ENCODE measurements at regions not wholly inside any gene's neighbourhood (a gene's known extent, or its start where the extent isn't known, plus 50 kb on each side); places are given as distances from the start of the nearest gene placed in this dataset.
"Not testable (repeated sequence)": the region's sequence is repeated elsewhere in the genome, so short reads cannot be mapped to it uniquely, and the experiment has no call there.

DNA sequence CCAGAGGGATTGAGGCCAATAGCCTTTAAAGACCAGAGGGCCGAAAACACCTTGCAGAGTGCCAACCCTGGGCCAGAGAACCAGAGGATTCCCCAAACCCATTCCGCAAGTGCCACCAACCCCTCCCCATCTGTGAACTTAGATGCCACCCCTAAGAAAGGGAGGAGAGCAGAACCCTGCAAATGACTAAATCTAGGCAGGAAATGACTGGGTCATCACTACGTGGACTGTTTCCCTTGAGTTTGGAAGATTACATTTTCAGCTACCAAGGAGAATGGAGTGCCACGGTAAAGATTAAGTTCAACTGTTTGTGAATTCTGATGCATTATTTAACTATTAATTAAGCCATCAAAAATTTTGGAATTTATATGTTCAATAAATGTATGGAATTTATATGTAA, 142.8 kb downstream of the ENC1 start:
- no peak for DNase-seq

DNA sequence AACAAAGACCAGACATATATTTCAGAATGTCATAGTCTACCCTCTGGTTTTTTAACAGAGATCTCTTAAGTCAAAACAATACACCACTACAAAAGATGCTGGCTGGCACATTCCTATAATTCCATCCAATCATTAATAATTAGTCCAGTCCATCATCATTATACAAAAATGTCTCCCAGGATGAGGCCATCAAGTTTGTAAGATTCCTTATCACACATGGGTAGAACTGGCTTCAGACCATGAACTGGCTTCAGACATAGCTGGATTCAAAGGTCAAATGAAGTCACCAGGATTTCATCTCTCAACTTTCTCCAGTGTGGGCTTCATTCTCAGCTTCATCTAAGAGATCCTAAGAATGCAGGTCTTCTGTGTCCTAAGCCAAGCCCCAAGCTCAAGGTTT, 147.1 kb downstream of the ENC1 start:
- DNase-seq: no peak

DNA sequence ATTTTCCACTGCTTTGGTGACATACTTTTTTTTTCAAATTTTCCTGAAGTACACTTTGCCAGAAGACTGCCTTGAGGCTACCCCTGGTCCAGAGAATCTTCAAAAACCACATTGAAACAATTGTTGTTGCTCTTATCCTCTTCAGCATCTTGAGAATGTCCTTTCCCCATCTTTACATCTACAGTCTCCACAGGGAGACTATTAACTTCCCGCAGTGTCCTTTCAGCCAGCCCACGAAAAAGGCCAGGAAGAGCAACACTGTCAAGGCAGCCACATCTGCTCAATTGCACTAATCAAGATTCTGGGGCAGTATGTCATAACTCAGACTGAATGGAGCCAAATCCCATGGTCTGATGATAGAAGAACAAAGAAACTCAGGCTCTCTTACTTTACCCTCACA, 148.3 kb downstream of the ENC1 start:
- DNase-seq: no peak

DNA sequence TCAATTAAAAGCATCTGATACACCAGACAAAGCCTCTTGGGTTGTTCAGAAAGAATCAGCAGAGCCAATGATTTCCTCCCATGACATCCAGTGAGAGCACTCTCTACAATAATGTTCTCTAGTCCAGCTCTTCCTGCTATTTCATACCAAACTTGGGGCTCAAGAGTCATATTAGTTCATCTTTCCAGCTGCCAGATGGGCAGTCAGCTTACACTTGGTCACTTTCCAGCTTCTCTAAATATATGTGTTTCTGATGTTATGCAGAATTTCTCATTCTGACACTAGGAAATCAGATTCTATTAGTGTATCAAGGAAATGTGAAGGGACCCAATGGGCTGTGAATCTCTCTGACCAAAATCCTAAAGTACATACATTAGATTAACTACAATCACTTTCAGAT, 148.9 kb downstream of the ENC1 start:
- no peak for DNase-seq

DNA sequence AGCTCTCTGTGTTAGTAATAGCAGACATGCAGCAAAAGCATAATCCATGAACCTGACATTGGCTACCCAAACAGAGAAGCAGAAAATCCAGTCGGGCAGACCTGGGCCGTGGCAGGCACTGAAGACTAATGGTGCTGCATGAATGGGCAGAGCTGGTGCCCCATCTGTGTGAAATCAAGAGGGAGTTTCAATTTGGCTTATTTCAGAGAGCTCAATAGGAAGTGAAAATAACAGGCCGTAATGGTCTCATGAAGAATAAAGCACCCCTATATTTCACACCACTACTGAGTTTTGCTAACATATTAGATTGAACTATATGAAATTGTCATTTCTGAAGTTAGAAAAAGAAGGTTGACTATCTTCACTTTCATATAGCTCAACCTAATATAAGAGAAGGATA, 149.7 kb downstream of the ENC1 start:
- no peak for DNase-seq

DNA sequence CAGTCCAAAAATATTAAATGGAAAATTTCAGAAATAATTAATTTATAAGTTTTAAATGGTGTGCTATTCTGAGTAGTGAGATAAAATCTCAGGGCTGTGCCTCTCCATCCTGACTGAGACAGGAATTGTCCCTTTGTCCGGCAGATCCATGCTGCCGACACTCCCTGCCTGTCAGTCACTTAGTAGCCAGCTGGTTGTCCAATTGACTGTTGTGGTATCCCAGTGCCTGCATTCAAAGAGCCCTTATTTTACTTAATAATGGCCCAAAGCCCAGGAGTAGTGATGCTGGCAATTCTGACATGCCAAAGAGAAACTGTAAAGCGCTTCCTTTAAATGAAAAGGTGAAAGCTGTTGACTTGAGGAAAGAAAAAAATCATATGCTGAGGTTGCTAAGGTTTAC, 157.5 kb downstream of the ENC1 start:
- DNase-seq: no peak

DNA sequence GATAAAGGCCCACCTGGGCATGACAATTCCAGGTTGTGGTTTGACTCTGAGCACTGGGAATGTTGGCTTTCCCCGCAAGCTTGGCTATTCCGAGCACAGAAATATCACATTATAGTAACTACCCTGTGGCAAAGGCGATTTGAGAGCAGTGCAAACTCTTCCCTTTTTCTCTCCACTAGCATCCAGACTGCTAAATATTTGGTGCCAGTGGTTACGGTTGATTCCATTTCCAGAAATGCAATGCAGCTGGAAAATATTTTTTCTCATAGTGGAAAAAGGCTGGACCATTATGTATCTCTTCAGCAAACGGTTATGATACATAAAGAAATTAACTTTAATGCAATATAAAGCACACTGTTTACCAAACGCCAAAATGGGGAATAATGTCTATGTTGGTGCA, 158.0 kb downstream of the ENC1 start:
- no peak for DNase-seq

DNA sequence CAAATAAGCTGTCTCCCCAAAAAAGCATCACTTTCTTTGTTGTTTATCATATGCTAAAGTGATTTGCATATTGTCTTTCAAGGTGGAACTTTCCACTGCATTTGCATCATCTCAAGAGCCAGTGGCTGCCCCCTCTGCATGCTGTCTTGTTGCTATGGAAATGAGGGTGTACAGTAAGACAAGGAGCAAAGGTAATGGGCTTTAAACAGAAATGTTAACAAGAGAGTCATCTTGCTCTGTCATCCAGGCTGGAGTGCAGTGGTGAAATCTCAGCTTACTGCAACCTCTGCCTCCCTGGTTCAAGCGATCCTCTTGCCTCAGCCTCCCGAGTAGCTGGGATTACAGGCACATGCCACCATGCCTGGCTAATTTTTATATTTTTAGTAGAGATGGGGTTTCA, 159.2 kb downstream of the ENC1 start:
- not testable (repeated sequence) for DNase-seq

DNA sequence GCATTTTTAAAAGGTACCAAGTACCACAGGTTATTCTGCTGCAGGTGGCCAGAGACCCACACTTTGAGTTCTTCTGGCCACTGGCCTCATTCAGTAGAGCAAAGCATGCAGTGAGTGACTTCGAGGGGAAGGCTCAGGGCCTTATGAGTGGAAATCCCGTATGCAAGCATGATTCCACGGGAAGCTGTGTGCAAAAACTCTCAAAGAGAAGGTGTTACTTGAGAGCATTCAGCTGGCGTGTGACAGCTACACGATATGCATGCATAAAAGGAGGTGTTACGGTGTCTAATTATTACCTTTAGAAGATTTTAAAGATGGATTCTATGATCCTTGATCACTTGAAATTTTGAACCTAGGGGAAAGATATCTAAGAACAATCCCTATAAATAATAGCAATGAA, 160.3 kb downstream of the ENC1 start:
- DNase-seq: no peak

DNA sequence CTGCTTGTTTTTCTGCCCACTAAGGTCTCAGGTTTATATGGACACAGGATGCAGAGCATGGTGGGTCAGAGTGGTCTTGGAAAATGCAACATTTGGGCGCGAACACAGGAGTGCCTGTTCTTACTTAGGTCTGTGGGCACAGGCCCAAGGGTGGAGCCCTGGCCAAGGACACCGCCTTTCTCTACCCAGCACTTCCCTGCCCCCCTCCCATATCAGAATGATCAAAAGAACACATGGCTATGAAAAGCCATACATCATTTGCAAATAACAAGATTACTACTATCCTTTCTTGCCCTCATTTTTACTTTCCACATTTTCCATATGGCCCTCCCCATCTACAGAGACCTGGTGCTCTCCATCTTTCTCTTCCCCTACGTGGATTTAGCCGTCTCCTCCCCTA, 162.2 kb downstream of the ENC1 start:
- no peak for DNase-seq

DNA sequence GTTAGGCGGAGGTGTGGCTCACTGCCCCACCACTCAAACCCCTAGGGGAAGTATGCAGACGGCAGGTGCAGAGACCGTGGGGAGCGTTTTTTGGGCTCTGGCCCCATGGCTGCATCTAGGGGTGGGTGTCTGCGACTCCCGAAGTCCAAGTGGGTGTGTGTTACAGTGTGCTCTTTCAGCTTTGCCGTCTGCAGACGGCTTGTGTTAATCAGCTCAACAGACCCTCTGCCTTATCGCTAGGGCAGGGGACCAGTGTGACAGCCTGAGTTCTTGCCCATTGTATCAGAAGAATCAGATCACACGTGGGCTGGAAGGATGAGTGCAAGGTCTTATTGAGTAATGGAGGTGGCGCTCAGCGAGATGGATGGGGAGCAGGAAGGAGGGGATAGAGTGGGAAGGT, 162.8 kb downstream of the ENC1 start:
- no peak for DNase-seq

DNA sequence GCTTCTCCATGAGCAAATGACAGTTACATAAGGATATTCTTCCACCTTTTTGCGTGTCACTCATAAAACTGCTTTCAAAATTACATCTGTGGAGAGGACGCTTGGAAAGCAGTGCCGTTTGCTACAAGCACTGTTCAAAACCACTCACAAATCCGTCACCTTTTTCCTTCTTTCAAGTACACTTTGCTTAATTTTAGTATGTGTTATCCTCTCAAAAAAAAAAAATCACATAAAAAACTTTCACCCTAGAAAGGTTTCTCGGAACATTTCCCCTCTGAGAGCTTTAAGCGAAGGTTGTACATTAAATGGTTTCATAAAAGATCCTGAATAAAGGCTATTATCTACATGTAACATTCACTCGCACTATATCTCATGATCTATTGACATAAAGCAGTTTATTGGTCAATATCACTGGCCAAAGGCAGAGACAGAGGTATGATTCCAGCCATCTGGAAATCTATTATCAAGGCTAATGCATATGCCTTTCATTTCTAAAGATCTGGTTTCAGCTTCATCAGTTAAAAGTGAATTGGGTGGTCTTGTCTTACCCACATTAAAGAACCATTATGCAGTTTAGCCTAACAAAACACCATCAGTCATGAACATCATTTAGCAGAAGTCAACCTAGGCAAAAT, 163.6 kb downstream of the ENC1 start:
- DNase-seq: no peak

DNA sequence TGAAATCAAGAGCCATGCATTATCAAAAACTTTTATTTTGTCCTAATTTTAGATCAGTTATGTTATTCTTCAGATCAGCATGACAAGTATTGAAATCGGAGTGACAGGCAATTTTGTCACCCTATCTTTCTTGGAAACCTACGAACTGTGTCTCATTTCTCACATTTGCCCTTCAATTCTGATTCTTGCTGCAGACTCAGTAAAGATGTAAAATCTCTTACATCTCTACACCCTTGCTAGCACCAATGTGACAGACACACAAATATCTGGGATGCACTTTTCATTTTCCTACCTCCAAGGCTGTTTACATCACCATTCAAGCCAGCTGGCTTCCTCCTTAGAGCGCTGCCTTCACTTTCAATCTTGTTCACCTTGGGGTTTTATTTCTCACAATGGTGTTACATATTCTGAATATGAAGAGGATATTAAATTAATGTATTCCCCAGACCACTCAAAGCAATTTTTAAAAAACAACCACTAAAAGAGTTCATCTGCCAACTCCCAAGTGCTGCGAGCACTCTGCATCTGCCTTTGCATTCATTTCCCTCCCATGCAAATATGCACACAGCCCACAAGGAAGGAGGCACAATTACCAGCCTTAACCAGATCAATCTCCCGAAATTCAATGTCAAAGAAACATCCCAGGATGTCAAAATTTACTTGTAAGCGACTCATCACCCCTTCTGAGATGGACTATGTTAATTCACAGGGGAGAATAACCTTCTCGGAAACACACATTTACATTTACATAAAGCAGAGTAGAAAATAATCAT, 164.3 kb downstream of the ENC1 start:
- DNase-seq: no peak

DNA sequence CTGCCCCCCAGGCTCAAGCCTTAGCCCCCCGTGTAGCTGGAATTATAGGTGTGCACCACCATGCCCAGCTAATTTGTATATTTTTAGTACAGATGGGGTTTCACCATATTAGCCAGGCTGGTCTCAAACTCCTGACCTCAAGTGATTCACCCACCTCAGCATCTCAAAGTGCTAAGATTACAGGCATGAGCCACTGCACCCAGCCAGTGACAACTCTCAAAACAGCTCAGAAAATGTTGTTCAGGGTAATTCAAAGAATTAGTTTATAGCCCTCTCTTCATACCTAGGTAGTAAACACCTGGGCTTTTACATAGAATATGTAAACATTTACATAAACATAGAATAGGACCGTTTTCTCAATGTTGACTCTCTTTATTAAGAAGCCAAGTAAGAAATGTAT, 168.7 kb downstream of the ENC1 start:
- no peak for DNase-seq

DNA sequence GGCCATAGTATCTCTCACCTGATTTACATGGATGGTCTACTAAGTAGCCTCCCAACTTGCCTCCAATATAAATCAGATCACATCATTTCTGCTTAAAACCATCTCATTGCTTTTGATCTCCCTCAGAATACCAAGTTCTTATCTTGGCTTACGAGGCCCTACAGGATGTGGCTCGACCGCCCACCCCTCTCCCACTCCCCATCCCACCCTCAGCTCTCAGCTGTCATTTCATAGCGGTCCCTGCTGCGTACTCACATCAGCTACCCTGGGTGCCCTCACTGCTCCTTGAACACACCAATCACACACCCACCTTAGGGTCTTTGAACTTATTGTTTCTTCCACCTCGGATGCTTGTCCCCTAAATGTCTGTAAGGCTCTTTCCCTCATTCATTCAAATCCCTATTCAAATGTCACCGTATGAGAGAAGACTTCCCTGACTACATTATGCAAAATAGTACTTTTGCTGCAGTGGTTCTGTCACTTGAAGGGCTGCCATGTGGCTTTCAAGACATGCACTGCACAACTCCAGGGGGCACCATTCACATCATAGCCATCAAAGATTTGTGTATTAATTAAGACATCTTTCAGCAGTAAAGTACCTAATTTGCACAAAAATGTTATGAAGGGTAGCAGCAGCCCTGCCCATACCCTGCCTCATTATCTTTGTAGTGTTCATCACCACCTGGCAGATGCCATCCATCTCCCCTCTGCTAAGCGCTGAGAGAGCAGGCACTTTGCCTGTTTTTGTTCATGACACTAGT, 171.1 kb downstream of the ENC1 start:
- no peak for DNase-seq

DNA sequence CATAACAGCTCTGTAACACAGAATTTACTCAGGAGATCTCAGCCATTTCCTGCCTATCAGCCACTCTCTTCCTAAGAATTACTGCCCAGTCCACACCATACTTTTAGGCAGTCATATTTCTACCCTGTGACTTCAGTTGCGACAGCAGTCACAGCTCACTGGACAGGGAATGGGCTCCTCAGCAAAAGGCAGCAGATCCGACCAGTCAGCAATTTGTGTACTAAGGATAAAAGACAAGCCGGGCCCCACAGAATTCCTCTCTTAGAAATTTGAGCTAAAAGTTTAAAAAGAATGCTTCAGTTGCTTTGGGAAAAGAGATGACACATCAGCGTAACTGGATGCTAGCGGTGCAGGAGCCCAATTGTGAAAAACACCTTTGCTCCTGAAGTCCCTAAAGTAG, 172.1 kb downstream of the ENC1 start:
- no peak for DNase-seq

DNA sequence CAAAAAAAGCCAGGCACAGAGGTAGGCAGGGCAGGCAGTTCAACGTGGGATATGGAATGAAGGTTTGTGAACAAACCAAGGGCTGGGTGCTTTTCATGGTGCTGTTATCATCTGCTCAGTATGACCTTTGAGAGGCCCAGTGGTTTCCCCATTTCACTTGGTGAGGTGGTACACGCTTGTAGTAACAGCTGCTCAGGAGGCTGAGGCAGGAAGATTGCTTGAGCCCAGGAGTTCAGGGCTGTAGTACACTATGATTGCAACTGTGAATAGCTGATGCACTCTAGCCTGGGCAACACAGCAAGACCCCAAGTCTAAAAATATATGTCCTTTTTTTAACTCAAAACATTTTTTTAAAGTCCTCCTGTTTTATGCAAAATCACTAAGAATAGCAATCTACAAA, 174.8 kb downstream of the ENC1 start:
- no peak for DNase-seq

DNA sequence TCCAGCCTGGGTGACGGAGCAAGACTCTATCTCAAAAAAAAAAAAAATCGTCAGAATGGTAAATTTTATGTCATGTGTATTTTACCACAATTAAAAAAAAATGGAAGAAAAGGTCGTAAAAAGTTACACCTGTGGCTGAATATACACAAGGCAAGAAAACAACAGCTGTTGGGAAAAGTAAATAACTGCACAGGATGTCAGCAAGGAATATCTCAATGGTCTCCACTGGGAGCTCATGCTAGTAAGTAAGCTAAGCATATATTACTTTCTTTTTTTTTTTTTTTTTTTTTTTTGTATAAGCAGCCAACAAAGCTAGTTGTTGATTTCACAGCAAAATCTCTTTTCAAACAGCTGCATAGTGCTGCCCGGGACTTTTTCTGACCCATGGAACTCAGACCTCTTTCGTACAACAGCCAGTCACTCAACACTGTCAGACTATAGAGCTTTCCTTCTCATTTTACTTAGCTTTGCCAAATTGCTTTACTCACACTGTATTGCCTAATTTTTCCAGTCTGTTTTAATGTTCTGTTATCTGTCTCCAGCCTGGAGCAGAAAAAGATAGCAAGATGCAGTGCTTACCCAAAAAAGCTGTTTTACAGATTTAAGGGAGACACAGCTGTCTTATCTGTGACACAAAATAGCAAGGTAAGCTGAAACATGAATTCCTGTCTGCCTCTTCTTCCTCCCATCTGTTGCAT, 175.9 kb downstream of the ENC1 start:
- DNase-seq: no peak

DNA sequence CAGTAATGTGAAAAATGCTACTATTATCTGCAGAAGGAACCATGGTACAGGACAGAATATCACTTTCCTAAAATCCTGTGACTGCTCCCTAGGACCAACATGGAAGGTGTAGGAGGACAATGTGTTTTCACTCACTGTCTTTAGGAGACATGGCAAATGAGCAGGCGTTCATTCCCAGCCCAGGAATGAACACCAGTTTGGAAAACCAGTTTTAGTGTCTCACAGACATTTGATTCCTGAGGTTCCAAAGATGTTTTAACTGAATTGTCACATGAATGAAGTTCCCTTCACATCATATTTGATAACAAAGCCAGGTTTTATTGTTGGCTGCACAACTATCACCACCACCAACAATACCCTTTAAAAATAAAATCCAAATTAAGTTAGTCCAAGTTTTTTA, 178.2 kb downstream of the ENC1 start:
- DNase-seq: no peak

DNA sequence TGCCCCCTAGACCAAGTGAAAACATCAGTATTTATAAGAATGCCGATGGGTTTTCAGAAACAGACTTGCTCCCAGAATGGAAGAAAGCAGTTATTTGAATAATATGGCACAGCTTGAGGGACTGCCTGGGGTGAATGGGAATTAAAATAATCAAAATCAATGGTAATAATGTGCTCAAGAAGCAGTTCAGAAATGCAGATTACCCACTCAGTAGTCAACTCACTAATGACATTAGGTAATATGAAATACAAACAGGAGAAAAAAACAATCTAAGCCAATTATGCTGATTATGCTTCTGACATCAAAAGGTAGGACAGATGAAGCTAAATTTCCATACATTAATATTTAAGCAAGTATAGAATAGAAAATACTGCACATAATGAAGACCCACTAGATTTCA, 179.3 kb downstream of the ENC1 start:
- no peak for DNase-seq

DNA sequence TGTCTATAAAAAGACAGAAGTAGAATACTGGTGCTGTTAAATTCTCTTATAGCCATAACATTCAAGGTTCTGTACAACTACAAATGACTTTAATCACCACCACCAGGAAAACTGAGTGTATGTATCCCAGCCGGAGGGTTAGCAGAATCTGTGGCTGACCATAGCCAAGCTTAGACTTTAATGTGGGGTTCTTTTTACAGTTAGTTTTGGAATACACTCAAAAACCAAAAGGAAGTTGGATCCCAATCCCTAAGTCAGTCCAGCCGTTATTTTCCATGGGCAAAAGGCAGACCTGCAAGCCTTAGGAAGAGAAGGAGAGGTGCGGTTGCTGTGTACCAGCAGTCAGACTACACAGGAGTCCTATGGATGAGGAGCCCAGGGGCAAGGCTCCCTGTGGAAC, 179.8 kb downstream of the ENC1 start:
- no peak for DNase-seq

DNA sequence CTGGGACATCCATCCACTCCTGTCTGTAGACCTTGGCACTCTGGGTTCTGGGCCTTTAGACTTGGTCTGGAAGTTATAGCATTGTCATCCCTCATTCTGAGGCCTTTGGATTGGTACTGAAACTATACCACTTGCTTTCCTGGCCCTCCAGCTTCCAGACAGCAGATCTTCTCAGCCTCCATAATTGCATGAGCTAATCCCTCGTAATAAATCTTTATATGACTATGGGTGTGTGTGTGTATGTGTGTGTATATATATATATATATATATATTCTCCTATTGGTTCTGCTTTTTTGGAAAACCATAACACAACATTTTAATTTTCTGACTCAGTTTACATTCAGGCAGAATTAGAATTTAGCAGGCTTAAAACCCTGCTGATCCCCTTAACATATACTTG, 180.5 kb downstream of the ENC1 start:
- DNase-seq: no peak

DNA sequence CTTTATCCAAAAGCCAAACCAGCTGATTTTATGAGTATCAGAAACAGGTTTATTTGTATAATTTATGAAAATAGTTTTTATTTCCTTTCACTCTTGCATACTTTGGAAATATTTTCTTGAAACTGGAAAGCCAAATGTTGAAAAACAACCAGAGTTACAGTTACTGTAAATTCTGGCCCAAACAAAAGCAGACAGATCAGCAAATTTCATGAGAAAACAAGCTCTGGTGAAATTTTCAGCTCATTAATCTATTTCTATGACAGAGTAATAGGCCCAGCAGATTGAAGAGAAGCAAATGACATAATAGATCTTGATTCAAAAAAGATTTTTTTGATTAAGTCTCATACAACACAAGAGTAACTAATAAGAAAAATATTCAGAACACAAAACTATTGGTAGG, 182.7 kb downstream of the ENC1 start:
- DNase-seq: no peak
